ENCODE measurements at regions not wholly inside any gene's neighbourhood (a gene's known extent, or its start where the extent isn't known, plus 50 kb on each side); places are given as distances from the start of the nearest gene placed in this dataset.

GRCh38 chr16:80189476-80190175, 351.2 kb upstream of the DYNLRB2 start:
- no peak for DNase-seq (ENCODE audit: low read depth)

GRCh38 chr16:80176114-80176513, 364.7 kb upstream of the DYNLRB2 start:
- no peak for DNase-seq (ENCODE audit: low read depth)

- no peak for DNase-seq (ENCODE audit: low read depth)
Measured at GRCh38 chr16:80175011-80175410, 365.8 kb upstream of the DYNLRB2 start.

GRCh38 chr16:80174416-80174815, 366.4 kb upstream of the DYNLRB2 start:
- DNase-seq (ENCODE audit: low read depth), result no peak

GRCh38 chr16:80171746-80172145, 369.0 kb upstream of the DYNLRB2 start:
- DNase-seq (ENCODE audit: low read depth), result no peak

- no peak for DNase-seq (ENCODE audit: low read depth)
Measured at GRCh38 chr16:80171199-80171598, 369.6 kb upstream of the DYNLRB2 start.

GRCh38 chr16:80167657-80168390, 373.0 kb upstream of the DYNLRB2 start:
- no peak for DNase-seq (ENCODE audit: low read depth)

GRCh38 chr16:80166082-80166481, 374.7 kb upstream of the DYNLRB2 start:
- DNase-seq (ENCODE audit: low read depth), result no peak

GRCh38 chr16:80164966-80165550, 375.7 kb upstream of the DYNLRB2 start:
- DNase-seq (ENCODE audit: low read depth), result no peak

- DNase-seq (ENCODE audit: low read depth), result no peak
Measured at GRCh38 chr16:80163339-80163738, 377.5 kb upstream of the DYNLRB2 start.

- no peak for DNase-seq (ENCODE audit: low read depth)
Measured at GRCh38 chr16:80161799-80162739, 378.7 kb upstream of the DYNLRB2 start.

- DNase-seq (ENCODE audit: low read depth), result no peak
Measured at GRCh38 chr16:80158766-80159165, 382.0 kb upstream of the DYNLRB2 start.

GRCh38 chr16:80151722-80152111, 389.1 kb upstream of the DYNLRB2 start:
- DNase-seq (ENCODE audit: low read depth), result no peak

- DNase-seq (ENCODE audit: low read depth), result no peak
Measured at GRCh38 chr16:80150978-80151721, 389.6 kb upstream of the DYNLRB2 start.

- no peak for DNase-seq (ENCODE audit: low read depth)
Measured at GRCh38 chr16:80148826-80149225, 392.0 kb upstream of the DYNLRB2 start.

- DNase-seq (ENCODE audit: low read depth), result no peak
Measured at GRCh38 chr16:80147026-80147655, 393.7 kb upstream of the DYNLRB2 start.

GRCh38 chr16:80144191-80144590, 396.6 kb upstream of the DYNLRB2 start:
- no peak for DNase-seq (ENCODE audit: low read depth)

GRCh38 chr16:80142940-80143339, 397.9 kb upstream of the DYNLRB2 start:
- no peak for DNase-seq (ENCODE audit: low read depth)

- no peak for DNase-seq (ENCODE audit: low read depth)
Measured at GRCh38 chr16:80142281-80142680, 398.5 kb upstream of the DYNLRB2 start.

GRCh38 chr16:80129791-80130190, 411.0 kb upstream of the DYNLRB2 start:
- DNase-seq (ENCODE audit: low read depth), result no peak

GRCh38 chr16:80125677-80126076, 415.1 kb upstream of the DYNLRB2 start:
- no peak for DNase-seq (ENCODE audit: low read depth)

All from activated T-helper 9 cell treated with anti-CD3 and anti-CD28 coated beads, Interleukin-2, amount 50 U/mL, for 16 hours (primary cell).